Brain microvascular endothelial cell (primary cell): ENCODE measurements at regions not wholly inside any gene's neighbourhood (a gene's known extent, or its start where the extent isn't known, plus 50 kb on each side); places are given as distances from the start of the nearest gene placed in this dataset.

Source experiments
- DNase-seq: peaks from one replicate; pipeline ENCODE4 v3.0.0-alpha.2; 2020
- H3K27ac ChIP-seq: fragments of 250-450 bp; sonication (Bioruptor Pico); 2 replicates; pipeline ENCODE4 v1.5.1; 2020; ENCODE audit warnings: mild to moderate bottlenecking, moderate library complexity
- H3K27me3 ChIP-seq: fragments of 250-450 bp; sonication (Bioruptor Pico); replicated peaks from 2 replicates; pipeline ENCODE4 v1.5.1; 2020; ENCODE audit warnings: mild to moderate bottlenecking
- H3K36me3 ChIP-seq: fragments of 250-450 bp; sonication (Bioruptor Pico); replicated peaks from 2 replicates; pipeline ENCODE4 v1.5.1; 2020; ENCODE audit warnings: mild to moderate bottlenecking
- H3K4me3 ChIP-seq: 2 replicates; pipeline ENCODE4 v1.5.1; 2011; ENCODE audit warnings: low read depth, mild to moderate bottlenecking, control low read depth, low read length, moderate library complexity
- in situ Hi-C: cut with HindIII; loops from 2 replicates; pipeline ENCODE4 v1.10.0; 2017; ENCODE audit warnings: low sequenced_read_pairs, low pct_ligation_motif_present
- TF ChIP-seq, protein P1 (sequence below): IDR thresholded peaks from 2 replicates; pipeline ENCODE4 v1.5.1; 2011; ENCODE audit warnings: low read depth, mild to moderate bottlenecking, moderate library complexity, low read length, control low read depth, inconsistent platforms; ENCODE audit errors: missing control alignments

DNA sequence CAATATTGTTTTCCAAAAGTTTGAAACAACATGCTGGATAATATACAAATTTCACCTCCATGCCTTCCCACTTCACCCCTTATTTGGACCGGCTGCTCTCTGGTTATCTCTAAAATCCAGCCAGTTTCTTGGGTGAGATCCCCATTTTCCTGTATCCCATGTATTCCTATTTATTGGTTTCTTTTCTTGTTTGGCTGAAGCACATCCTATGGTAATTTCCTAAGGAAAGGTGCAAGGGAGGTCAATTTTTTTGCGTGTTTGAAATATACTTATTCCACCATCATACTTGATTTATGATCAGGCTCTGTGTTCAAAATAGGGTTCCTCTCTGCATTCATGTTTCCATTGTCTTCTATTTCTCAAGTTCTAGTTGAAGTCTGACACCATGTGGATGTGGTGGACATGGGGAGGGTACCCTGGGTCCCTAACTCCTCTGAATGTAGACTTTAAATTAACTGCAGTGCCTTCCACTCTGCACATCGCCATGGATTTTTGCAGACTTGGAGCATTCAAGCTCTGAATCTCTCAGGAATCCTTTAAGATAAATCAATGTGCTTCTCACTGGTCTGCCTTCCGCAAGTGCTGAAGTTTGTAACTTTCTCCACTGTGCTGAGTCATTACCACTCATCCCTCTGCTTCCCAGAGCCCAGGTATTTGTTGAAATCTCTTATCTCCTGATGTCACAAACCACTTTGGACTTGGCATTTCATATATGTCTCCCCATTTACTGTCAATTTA lies 52.1 kb upstream of the TLE3 start:
- in situ Hi-C loops, result no loop called here
- DNase-seq, result peak; percentile 73
- Histone ChIP-seq H3K27me3 (no peaks in the 10 kb centered on the region), H3K36me3 (no peaks in the 10 kb centered on the region), H3K4me3 (no peak overlapping the region), H3K27ac (peak overlapping the region; percentile 1)
- TF ChIP-seq, protein P1, sequence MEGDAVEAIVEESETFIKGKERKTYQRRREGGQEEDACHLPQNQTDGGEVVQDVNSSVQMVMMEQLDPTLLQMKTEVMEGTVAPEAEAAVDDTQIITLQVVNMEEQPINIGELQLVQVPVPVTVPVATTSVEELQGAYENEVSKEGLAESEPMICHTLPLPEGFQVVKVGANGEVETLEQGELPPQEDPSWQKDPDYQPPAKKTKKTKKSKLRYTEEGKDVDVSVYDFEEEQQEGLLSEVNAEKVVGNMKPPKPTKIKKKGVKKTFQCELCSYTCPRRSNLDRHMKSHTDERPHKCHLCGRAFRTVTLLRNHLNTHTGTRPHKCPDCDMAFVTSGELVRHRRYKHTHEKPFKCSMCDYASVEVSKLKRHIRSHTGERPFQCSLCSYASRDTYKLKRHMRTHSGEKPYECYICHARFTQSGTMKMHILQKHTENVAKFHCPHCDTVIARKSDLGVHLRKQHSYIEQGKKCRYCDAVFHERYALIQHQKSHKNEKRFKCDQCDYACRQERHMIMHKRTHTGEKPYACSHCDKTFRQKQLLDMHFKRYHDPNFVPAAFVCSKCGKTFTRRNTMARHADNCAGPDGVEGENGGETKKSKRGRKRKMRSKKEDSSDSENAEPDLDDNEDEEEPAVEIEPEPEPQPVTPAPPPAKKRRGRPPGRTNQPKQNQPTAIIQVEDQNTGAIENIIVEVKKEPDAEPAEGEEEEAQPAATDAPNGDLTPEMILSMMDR, result no peak

DNA sequence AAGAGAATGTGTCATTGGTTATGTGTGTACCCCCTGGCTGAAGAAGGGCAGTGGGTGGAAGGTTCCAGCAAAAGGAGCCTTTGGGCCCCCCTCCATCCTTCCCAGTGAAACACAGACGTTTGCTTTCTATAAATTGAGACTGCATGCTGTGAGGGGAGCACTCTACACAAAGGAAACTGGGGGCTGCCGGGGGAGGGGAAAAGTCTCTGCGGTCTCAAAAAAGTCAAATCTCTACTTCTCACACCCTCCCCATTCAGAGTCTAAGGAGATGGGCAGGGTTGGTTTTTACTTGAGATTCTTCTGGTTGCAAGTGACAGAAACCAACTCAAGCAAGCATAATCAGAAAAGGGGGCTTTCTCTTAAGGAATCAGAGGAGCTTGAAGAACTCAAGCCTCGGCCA lies 50.1 kb upstream of the TLE3 start:
- no peak overlapping the region for H3K27ac ChIP-seq
- no peaks in the 10 kb centered on the region for H3K36me3 ChIP-seq
- DNase-seq, result no peak
- no peak overlapping the region for H3K4me3 ChIP-seq
- in situ Hi-C loops, result no loop called here
- no peaks in the 10 kb centered on the region for H3K27me3 ChIP-seq
- TF ChIP-seq, protein P1, result no peak
